ENCODE measurements at regions not wholly inside any gene's neighbourhood (a gene's known extent, or its start where the extent isn't known, plus 50 kb on each side); places are given as distances from the start of the nearest gene placed in this dataset.

- ATAC-seq (no peak), DNase-seq (no peak)
- WGBS = 83% methylated on average over 7 of the region's 7 CpGs
- Histone ChIP-seq H3K9me3 (ENCODE audit: control insufficient read depth, low read length) (no peaks in the 10 kb centered on the region), H3K4me3 (ENCODE audit: low read length) (no peak overlapping the region), H3K27me3 (ENCODE audit: control insufficient read depth, insufficient read depth) (no peaks in the 10 kb centered on the region), H3K27ac (ENCODE audit: low read length) (no peak overlapping the region), H3K4me1 (ENCODE audit: control insufficient read depth, insufficient read depth, low read length) (no peaks in the 10 kb centered on the region)
- intact Hi-C loops (cut with DNase I) = loop anchor here in 2 of 4 donors (10.0 kb wide), 1 partner anchor 55 kb away; no protein-coding TSS in a partner anchor
These were observed 55.5 kb upstream of the SMAD3 start for GRCh38 chr15:67009576-67010569.

DNA sequence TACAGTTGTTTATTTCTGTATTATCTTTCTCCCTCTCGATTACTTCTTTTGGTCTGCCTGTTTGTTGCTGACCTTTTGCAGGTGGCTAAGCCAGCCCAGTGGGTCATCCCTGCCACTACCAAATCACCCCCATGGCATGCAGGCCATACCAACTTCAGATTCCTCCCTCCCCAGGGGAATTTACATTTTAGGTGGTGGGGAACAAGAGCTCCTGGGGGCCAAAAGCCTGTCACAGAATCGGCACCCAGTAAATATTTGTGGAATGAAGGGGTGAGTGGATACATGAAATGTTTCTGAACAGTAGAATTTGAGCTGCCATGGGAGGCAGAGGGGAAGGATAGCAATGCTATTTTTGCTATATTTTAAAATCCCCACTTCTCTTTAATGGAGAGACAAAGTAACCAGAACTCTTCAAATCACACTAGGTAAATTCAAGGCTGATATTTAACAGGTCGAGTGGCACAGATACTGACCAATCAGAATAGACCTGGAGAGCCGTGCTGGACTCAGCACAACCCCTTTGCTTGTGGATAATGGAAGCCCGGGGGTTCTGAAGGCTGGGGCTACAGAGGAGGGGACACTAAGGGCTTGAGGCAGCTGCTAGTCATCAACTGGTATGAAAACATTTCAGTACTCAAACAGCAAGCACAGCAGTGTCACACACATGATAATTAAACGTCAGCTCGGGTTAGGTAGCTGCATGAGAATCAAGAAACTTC lies 54.3 kb upstream of the SMAD3 start:
- Histone ChIP-seq H3K4me3 (ENCODE audit: low read length) (no peak overlapping the region), H3K4me1 (ENCODE audit: control insufficient read depth, insufficient read depth, low read length) (no peaks in the 10 kb centered on the region), H3K9me3 (ENCODE audit: control insufficient read depth, low read length) (no peaks in the 10 kb centered on the region), H3K27me3 (ENCODE audit: control insufficient read depth, insufficient read depth) (no peaks in the 10 kb centered on the region), H3K27ac (ENCODE audit: low read length) (no peak overlapping the region)
- intact Hi-C loops (cut with DNase I) = loop anchor here in 1 of 4 donors (10.0 kb wide), 1 partner anchor 56 kb away; no protein-coding TSS in a partner anchor
- no peak for DNase-seq
- 69% methylated on average over 7 of the region's 7 CpGs for WGBS
- no peak for ATAC-seq

- no peak for ATAC-seq
- Histone ChIP-seq H3K4me1 (ENCODE audit: control insufficient read depth, insufficient read depth, low read length) (no peaks in the 10 kb centered on the region), H3K27me3 (ENCODE audit: control insufficient read depth, insufficient read depth) (no peaks in the 10 kb centered on the region), H3K27ac (ENCODE audit: low read length) (no peak overlapping the region), H3K4me3 (ENCODE audit: low read length) (no peak overlapping the region), H3K9me3 (ENCODE audit: control insufficient read depth, low read length) (no peaks in the 10 kb centered on the region)
- 90% methylated on average over 6 of the region's 6 CpGs for WGBS
- intact Hi-C loops (cut with DNase I) = loop anchor here in 1 of 4 donors (10.0 kb wide), 1 partner anchor 57 kb away; no protein-coding TSS in a partner anchor
- DNase-seq = no peak
These were observed 53.8 kb upstream of the SMAD3 start for GRCh38 chr15:67011617-67012005.

DNA sequence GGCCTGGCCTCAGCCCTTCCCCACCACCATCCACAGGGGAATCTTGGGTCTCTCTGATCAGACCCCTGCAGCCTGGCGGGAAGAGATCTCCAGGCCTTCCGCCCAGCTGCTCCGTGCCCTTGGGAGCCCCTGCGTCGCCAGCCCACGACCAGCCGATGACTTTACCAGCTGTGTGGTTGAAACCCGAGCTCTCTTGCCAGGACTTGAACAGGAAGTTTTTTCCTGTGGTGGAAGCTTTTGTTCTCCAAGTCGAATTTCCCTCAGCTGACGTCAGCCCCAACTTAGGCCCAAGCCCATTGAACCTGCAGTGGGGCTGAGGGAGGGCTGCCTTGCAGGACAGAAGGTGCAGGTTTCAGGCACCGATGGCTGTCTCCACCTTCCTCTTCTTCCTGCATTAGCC lies 51.7 kb upstream of the SMAD3 start:
- intact Hi-C loops (cut with DNase I) = loop anchor here in 1 of 4 donors (10.0 kb wide), 1 partner anchor 59 kb away; no protein-coding TSS in a partner anchor
- Histone ChIP-seq H3K9me3 (ENCODE audit: control insufficient read depth, low read length) (no peaks in the 10 kb centered on the region), H3K27ac (ENCODE audit: low read length) (peak overlapping the region; percentile 14), H3K4me3 (ENCODE audit: low read length) (no peak overlapping the region), H3K27me3 (ENCODE audit: control insufficient read depth, insufficient read depth) (no peaks in the 10 kb centered on the region), H3K4me1 (ENCODE audit: control insufficient read depth, insufficient read depth, low read length) (no peaks in the 10 kb centered on the region)
- ATAC-seq (peak; percentile 74 to 84), DNase-seq (peak; percentile 38 to 74 (median 64))
- 53% methylated on average over 11 of the region's 11 CpGs for WGBS
